Keratinocyte (primary cell): ENCODE measurements at regions not wholly inside any gene's neighbourhood (a gene's known extent, or its start where the extent isn't known, plus 50 kb on each side); places are given as distances from the start of the nearest gene placed in this dataset.

Source experiments
- DNase-seq: peaks from one replicate; pipeline ENCODE4 v3.0.0-alpha.2; 2011; ENCODE audit warnings: low read depth, missing footprints, low spot score
- FAIRE-seq: peaks from 2 replicates; lab custom pipeline; 2011; peaks lifted over from hg19 to GRCh38; lab: Jason Lieb, UNC
- H2AFZ ChIP-seq: 2 replicates; pipeline ENCODE4 v1.6.0; 2012; ENCODE audit warnings: low read length, control low read depth, inconsistent platforms; ENCODE audit not compliant: control insufficient read depth
- H3K27ac ChIP-seq: 2 replicates; pipeline ENCODE4 v1.5.1; 2011; ENCODE audit warnings: low read length; ENCODE audit not compliant: control insufficient read depth, insufficient read depth
- H3K27me3 ChIP-seq: 3 replicates; pipeline ENCODE4 v1.6.0; 2011; ENCODE audit warnings: low read length; ENCODE audit not compliant: control insufficient read depth, insufficient read depth; ENCODE audit errors: extremely low read depth
- H3K36me3 ChIP-seq, 2 experiments: 2 replicates in 1 of 2; 3 replicates in 1 of 2; pipeline ENCODE4 v1.5.1; 2011; ENCODE audit warnings: low read length in 2 of 2, mild to moderate bottlenecking in 1 of 2; ENCODE audit not compliant: control insufficient read depth in 2 of 2, insufficient read depth in 2 of 2; ENCODE audit errors: extremely low read depth in 1 of 2
- H3K4me1 ChIP-seq: 3 replicates; pipeline ENCODE4 v1.5.1; 2011; ENCODE audit warnings: low read length; ENCODE audit not compliant: control insufficient read depth, insufficient read depth; ENCODE audit errors: extremely low read depth
- H3K4me2 ChIP-seq: 3 replicates; pipeline ENCODE4 v1.6.0; 2011; ENCODE audit warnings: low read depth, low read length; ENCODE audit not compliant: control insufficient read depth, insufficient read depth; ENCODE audit errors: extremely low read depth
- H3K4me3 ChIP-seq, 3 experiments: fragments of 200-600 bp in 1 of 3; sonication (generic) in 1 of 3; 2 replicates in 2 of 3; 3 replicates in 1 of 3; pipeline ENCODE4 v1.5.1; 2011 to 2016; ENCODE audit warnings: low read length in 3 of 3, mild to moderate bottlenecking in 3 of 3, control low read depth in 2 of 3, inconsistent platforms in 1 of 3, low read depth in 1 of 3, mixed read lengths in 1 of 3, mixed run types in 1 of 3, moderate library complexity in 1 of 3; ENCODE audit not compliant: control insufficient read depth in 2 of 3, insufficient read depth in 2 of 3; ENCODE audit errors: extremely low read depth in 1 of 3
- H3K79me2 ChIP-seq: 2 replicates; pipeline ENCODE4 v1.6.0; 2012; ENCODE audit warnings: low read length; ENCODE audit not compliant: control insufficient read depth, insufficient read depth
- H3K9ac ChIP-seq: 3 replicates; pipeline ENCODE4 v1.6.0; 2011; ENCODE audit warnings: low read length; ENCODE audit not compliant: control insufficient read depth, insufficient read depth; ENCODE audit errors: extremely low read depth
- H3K9me1 ChIP-seq: 3 replicates; pipeline ENCODE4 v1.6.0; 2011; ENCODE audit warnings: low read length; ENCODE audit not compliant: control insufficient read depth, insufficient read depth; ENCODE audit errors: extremely low read depth
- H3K9me3 ChIP-seq: 2 replicates; pipeline ENCODE4 v1.5.1; 2012; ENCODE audit warnings: low read depth, low read length; ENCODE audit not compliant: control insufficient read depth
- H4K20me1 ChIP-seq: 3 replicates; pipeline ENCODE4 v1.6.0; 2011; ENCODE audit warnings: low read length; ENCODE audit not compliant: control insufficient read depth, insufficient read depth; ENCODE audit errors: extremely low read depth
- EZH2 ChIP-seq: IDR thresholded peaks from one replicate; pipeline ENCODE4 v1.6.1; 2012; ENCODE audit warnings: inconsistent platforms, mild to moderate bottlenecking, low read length, moderate library complexity
- dilution Hi-C: fragments of 300-500 bp; cut with MboI; formaldehyde crosslinking; loops from one replicate; pipeline ENCODE4 v1.7.0; 2020; ENCODE audit warnings: low sequenced_read_pairs; ENCODE audit not compliant: extremely low pct_ligation_motif_present
- TF ChIP-seq, protein P1 (sequence below), 3 experiments: IDR thresholded peaks in 1 of 3; conservative IDR thresholded peaks in 1 of 3; optimal IDR thresholded peaks in 1 of 3; 2 replicates in 2 of 3; 3 replicates in 1 of 3; pipeline versions ENCODE3 to v1.5.1; 2011; ENCODE audit warnings: low read length in 3 of 3, mild to moderate bottlenecking in 3 of 3, moderate library complexity in 2 of 3, control low read depth in 1 of 3, inconsistent platforms in 1 of 3; ENCODE audit not compliant: insufficient read depth in 2 of 3; ENCODE audit errors: extremely low read depth in 1 of 3

DNA sequence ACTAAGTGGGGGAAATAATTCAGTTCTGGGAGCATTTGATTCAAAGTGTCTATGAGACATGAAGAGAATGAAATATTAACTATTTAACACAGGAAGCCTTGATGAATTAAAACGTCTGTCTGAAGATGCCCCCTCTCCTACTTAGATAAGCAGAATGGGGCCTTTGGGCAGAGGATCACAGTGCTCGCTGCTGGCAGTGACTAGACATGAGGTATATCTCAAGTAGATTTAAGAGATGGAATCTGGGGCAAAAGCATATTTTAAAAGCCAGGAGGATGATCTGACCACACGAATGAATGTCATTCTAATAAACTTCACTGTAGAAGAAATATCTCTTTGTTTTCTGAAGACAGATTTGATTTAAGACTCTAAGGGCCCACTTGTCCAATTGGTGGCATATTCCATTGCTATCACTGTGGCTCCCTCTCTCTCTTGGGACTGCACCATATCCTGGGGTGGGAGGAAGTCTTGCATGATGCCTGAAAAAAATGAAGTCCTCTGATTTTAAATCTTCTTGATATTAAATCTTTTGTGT, 254.0 kb downstream of the MAN2A1 start:
- dilution Hi-C loops: no loop called here
- Histone ChIP-seq H3K9ac (no peak overlapping the region), H3K9me1 (no peaks in the 10 kb centered on the region), H3K9me3 (no peaks in the 10 kb centered on the region), H3K4me3 (no peak overlapping the region), H3K79me2 (no peaks in the 10 kb centered on the region), H3K27me3 (peaks cover 4% of the 10 kb centered on the region), H2AFZ (no peak overlapping the region), H3K4me1 (no peaks in the 10 kb centered on the region), H3K4me2 (no peak overlapping the region), H3K36me3 (no peaks in the 10 kb centered on the region), H4K20me1 (no peaks in the 10 kb centered on the region), H3K27ac (no peak overlapping the region)
- no peak for TF ChIP-seq EZH2
- TF ChIP-seq, protein P1, sequence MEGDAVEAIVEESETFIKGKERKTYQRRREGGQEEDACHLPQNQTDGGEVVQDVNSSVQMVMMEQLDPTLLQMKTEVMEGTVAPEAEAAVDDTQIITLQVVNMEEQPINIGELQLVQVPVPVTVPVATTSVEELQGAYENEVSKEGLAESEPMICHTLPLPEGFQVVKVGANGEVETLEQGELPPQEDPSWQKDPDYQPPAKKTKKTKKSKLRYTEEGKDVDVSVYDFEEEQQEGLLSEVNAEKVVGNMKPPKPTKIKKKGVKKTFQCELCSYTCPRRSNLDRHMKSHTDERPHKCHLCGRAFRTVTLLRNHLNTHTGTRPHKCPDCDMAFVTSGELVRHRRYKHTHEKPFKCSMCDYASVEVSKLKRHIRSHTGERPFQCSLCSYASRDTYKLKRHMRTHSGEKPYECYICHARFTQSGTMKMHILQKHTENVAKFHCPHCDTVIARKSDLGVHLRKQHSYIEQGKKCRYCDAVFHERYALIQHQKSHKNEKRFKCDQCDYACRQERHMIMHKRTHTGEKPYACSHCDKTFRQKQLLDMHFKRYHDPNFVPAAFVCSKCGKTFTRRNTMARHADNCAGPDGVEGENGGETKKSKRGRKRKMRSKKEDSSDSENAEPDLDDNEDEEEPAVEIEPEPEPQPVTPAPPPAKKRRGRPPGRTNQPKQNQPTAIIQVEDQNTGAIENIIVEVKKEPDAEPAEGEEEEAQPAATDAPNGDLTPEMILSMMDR (optimal IDR thresholded peaks at IDR 0.05 in 1 of 3, IDR thresholded peaks at IDR 0.05 in 1 of 3, conservative IDR thresholded peaks at IDR 0.05 in 1 of 3; ENCODE audit: extremely low read depth in 1 of 3, insufficient read depth in 2 of 3, low read length in 3 of 3): no peak
- no peak for FAIRE-seq
- no peak for DNase-seq

DNA sequence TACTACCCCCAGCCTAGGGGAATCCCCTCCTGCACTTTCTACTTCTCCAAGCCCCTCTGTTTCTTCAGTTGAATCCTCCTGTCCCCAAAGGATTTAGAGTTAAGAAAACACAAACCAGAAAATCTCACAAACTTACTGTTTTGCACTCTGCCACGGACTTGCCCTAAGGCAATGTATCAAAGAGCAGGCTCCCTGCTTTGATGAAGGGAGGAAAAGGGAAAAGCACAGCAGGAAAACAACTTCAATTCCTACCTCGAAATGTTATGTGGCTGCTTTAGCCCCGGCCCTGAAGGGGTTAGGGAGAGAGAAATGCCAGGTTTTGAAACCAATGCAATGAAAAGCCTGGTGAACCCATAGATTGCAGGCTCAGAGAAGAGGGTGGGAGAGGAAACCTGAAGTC, 254.7 kb downstream of the MAN2A1 start:
- no peak for FAIRE-seq
- Histone ChIP-seq H3K27ac (no peak overlapping the region), H3K4me1 (no peaks in the 10 kb centered on the region), H3K36me3 (no peaks in the 10 kb centered on the region), H2AFZ (no peak overlapping the region), H3K9me3 (no peaks in the 10 kb centered on the region), H3K79me2 (no peaks in the 10 kb centered on the region), H3K9me1 (no peaks in the 10 kb centered on the region), H3K4me2 (no peak overlapping the region), H3K9ac (no peak overlapping the region), H3K27me3 (peaks cover 4% of the 10 kb centered on the region), H4K20me1 (no peaks in the 10 kb centered on the region), H3K4me3 (no peak overlapping the region)
- no peak for DNase-seq
- dilution Hi-C loops: no loop called here
- TF ChIP-seq, protein P1 (optimal IDR thresholded peaks at IDR 0.05 in 1 of 3, IDR thresholded peaks at IDR 0.05 in 1 of 3, conservative IDR thresholded peaks at IDR 0.05 in 1 of 3; ENCODE audit: extremely low read depth in 1 of 3, insufficient read depth in 2 of 3, low read length in 3 of 3): no peak
- TF ChIP-seq EZH2: no peak
